GM19452 (cell line): ENCODE measurements at regions not wholly inside any gene's neighbourhood (a gene's known extent, or its start where the extent isn't known, plus 50 kb on each side); places are given as distances from the start of the nearest gene placed in this dataset.
"Not testable (repeated sequence)": the region's sequence is repeated elsewhere in the genome, so short reads cannot be mapped to it uniquely, and the experiment has no call there.

Source experiments
- ATAC-seq: cut with Tn5 transposase; IDR thresholded peaks from one replicate; pipeline ENCODE4 v1.9.1; 2021; ENCODE audit not compliant: unreplicated experiment

DNA sequence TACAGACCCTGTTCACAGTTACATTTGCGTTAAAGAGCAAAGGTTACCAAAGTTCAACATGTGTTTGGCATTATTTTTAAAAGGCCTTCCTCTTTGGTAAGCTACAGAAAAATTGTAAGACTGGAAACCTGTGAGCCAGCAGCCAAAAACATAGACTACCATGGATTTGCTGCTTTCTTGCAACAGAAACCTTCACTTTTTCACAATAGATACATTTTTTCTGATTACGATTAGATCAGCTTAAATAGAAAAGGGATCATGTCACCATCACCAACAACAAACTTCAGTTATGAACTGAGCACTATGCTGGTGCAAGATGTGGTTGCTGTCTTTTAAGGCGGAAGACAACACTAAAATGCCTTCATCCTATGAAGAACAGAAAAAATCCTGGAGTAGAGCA, 112.3 kb upstream of the MARCKS start:
- ATAC-seq = no peak

DNA sequence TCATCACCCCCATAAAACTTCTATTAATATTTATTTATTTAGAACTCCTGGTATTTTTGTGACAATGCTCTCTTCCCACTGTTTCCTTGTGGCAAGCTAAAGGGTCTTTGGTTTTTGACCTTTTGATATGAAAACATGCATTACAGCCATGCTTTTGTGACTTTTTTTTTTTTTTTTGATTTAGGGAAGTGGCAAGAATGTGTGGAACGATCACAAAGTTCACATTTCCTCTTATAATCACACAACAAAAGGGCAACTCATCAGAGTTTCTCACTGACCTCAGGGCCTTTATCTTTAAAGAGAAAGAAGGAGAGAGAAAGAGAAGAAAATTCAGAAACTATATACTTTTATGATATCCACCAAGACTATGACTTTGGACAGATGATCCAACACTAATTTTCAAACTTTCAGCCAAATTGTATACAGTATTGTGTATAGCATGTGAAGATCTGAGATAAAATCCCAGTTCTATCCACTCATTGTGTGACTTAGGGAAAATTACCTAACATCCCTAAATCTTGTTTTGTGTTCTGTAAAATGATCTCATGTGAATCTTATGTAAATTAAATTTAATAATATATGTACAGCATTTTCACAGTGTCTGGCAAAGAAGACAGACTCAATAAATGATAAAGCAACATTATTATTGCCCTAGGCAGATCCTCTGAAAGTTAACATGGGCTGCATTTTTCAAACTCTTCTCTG, 106.8 kb upstream of the MARCKS start:
- no peak for ATAC-seq

DNA sequence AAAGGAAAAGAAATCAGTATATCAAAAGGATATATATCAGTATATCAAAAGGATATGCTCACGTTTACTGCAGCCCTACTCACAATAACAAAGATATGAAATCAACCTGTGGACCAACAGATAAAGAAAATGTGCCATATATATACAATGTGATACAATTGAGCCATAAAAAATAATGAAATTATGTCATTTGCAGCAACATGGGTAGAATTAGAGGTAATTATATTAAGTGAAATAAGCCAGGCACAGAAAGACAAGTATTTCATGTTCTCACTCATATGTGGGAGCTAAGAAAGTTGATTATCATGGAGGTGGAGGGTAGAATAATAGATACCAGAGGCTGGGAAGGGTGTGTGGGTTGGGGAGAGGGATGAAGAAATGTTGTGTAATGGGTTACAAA, 102.9 kb upstream of the MARCKS start:
- no peak for ATAC-seq

DNA sequence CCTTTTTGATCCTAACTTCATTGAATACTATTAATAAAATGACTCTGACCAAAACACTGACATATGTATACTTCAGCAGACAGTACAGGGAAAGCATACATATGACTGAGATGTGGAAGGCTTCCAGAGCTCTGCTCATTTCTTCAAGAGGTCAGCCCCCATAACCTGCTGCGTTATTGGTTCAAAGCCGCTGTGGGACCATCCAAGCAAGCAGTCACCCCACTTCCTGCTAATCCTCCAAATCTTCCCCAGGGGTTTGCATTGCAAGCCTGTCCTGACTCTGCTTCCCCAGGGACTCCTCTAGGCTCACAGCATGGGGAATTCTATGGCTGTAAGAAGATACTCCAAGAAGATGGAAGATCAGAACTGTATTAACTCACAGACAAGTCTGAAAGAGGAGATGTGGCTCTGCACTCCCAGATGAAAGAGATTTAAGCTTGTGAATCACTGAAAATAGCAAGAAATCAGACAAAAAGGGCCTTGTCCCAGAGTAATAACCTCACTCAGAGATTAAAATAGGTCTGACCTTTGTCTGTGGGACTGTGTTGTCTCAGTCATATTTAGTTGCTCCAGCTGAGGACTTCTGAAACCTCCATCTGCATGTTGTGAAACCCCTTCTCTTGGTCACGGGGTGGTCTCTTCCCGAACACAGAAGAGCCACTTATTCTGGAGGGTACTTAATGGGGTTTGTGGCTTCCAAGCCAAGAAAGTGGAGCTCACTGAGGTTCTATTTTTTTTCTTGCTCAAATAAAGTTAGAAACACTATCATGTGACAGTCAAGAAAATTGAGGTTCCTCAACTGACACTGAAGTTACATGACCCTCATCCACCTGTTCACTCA, 101.5 kb upstream of the MARCKS start:
- peak; percentile 76 for ATAC-seq

DNA sequence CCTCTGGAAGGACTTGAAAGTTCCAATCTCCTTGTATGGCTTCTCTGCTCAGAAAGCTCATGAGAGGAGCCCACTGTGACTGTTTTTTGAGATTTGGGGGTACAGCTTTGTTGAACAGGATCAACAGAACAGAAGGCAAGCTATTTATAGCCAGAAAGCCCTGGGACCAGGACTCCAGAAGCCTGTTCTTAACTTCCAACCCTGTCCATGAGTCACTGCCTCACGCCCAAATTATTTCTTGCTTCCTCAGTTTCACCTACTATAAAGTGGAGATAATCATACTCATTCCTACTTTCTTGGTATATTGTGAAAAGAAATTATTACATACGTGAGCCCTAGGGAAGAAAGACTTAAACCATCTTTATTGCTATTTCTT, 100.9 kb upstream of the MARCKS start:
- ATAC-seq = no peak

DNA sequence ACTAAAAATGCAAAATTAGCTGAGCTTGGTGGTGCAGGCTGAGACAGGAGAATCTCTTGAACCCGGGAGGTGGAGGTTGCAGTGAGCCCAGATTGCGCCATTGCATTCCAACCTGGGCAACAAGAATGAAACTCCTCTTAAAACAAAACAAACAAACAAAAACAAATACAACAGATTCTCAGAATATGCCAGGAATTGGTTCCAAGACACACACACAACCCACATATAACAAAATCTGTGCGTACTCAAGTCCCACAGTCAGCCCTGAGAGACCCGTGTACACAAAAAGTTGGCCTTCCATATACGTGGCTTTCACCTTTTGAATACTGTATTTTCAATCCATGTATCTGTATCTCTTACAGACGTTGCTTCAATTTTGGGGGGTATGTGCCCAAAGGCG, 98.9 kb upstream of the MARCKS start:
- no peak for ATAC-seq

DNA sequence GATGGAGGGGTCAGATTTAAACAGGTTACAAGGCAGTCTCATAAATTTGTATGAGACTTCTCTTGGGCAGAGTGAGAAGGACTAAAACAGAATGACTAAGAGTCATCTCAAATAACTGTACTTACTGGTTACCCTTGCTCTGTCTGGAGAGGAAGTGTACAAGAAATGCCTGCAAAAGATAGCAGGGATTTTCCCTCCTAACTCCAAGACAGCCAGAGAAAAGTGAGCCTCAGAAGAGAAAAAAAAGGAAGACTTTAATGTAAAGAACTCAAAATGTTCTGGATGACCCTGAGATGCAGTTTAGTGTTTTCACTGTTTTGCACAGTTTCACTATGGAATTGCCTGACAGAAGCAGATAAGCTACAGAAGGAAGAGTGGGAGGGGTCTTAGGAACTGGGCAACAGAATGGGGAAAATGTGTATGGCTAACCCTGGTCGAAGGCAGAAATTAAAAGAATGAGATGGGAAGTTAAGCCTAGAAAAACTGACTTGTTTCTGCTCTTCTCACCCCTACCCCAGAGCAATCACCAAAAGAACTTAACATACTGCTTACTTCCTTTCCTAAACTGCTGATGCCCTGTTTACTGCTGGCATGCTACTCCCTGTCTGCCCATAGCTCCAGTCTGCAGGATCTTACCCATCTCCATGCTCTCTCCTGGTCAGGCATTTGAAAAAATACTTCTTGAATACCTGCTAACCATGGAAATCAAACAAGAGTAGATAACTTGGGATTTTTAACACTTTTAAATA, 98.1 kb upstream of the MARCKS start:
- ATAC-seq = no peak

DNA sequence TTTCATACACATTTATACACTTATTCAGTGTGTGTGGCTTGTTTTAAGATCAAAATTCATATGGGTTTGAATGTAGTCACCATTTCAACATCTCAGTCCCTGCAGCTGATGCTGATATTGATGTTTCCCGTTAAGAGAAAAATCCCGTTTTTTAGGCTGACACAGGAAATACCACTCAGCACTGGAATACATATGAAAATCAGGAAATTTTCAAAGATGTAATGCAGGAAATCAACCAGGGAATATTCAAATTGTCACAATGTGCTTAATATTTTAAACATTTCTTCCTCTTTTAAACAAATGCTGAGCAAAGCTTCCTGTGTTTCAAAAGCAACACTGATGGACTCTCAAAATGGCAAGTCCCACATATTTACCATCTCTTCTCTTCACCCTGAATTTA, 94.5 kb upstream of the MARCKS start:
- no peak for ATAC-seq

DNA sequence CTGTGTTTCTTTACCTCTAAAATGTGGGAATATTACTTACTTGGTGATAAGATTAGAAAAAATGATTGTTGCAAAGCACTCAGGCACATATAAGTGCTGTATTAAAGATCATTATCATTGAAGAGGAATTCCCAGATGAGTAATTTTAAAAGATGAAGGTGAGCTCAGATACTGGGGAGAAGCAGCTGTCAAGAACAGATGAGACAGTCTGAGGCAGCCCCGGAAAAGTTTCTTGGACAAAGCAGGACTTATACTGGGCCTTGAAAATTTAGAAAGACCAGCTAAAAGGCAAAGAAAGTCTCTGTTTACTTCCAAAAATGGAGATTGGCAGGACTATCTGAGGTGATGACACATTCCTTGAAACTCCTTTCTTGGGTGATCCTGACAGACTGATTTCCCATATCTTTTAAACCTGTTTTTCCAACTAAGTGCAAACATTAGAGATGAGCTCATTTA, 93.8 kb upstream of the MARCKS start:
- ATAC-seq = peak; percentile 15

DNA sequence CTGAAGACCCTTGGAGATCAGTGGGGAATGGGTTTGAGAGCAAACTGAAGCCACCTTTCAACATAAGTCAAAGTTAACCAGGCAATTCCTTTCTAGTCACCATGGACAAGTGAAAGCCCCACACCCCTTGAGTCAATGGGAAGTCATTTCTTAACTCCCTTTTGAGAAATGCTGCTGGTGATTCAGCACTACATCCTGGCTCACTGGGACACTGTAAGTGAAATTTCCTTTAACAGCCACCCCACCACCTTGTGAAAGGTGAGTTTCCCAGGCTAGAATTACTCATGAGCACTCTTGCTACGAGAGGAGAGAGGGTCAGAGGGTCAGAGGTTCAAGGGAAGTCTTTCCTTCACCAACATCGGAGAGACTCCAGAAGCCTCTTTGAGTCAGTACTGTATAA, 93.3 kb upstream of the MARCKS start:
- ATAC-seq = peak; percentile 61

DNA sequence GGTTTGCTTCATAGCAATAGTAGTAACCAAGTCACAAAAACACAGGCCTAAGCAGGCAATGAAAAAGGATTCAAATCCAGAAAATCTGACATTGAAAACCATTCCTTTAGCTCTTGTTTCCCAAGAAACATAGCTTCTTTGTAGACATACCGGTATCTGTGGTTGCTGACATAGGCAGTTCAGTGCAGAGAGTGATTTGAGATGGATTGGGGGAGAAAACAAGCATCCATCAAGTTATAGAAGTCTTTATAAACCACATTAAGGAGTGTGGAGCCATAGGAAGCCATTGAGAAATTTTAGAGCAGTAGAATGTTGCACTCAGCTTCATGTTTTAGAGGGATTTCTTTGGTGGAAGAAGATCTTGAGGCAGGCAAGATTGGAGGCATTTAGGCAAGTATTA, 91.2 kb upstream of the MARCKS start:
- ATAC-seq = no peak

DNA sequence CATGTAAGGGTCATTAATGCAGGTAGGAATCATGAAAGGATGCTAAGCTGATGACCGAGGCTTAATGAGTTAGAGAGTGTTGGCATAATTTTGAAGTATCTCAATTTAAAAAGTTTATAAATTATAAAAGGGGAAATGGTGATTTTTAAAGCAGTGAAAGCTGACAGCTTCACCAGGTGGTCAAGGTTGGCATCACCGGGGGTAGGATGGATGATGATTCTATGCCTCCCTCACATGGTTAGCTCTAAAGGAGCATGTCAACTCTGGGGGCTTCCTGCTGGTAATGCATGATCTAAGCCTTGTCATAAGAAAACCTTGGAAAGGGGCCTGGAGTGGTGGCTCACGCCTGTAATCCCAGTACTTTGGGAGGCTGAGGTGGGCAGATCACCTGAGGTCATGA, 89.2 kb upstream of the MARCKS start:
- ATAC-seq = no peak

DNA sequence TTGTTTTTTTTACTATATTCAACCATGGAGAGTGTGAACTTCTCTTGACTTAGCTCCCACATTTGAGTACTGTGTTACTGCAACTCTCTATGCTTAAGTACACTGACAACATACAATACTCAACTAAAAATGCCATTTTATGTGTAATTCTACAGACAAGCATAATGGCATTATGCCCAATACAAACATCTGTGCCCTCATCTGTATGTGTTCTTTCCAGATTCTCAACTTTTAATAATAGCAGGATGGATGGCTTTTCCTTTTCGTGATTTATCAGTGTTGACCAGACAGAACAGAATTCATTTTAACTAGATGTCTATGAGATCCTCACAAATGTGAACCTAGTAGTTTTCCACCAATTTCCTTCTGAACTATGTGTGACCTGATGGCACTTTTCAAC, 84.2 kb upstream of the MARCKS start:
- no peak for ATAC-seq

DNA sequence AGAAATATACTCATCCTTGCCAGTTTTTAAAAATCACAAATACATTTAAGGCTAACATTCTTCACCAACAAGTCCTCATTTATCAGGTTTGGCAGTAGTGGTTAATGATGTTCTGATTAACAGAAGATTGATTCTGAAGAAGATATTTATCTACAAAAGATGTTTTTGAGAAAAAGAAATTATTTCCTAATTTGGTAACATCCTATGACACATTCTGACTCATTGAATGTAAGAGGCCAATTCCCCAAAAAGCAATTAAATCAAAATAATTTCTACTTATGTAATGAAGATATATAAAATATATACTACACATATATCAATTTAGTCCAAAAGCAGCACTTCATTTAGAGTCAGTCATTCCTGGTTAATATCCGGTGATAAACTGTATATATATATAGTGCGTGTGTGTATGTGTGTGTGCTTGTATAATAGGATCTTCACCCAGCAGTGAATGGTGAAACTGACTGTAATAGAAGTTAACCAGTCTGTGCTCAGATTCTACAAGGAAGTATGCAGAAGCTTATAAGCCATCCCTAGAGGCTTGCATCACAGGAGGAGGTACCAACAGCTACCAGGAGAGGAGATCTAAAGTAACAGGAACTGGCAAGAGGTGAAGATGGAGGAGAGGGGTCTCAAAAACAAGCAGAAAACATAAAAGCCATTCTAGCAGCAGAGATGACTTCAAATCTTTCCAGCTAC, 82.9 kb upstream of the MARCKS start:
- no peak for ATAC-seq

DNA sequence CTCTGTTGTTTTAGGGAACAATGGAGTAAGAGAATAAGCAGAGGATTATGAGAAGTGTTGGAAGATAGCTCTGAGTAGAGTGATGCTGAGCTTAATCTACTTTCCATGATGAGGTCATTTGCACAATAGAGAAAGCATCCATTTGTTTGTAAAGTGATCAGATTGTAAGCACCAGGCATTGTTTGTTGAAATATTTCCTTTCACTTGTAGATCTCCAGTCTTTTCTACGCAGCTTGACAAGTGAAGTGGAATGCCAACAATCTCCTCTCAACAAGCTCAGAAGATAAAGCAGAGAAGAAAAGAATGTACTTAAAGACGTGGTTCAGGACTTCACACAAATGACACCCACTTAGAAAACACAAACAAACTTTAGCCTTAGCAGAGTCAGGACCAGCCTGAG, 80.1 kb upstream of the MARCKS start:
- no peak for ATAC-seq

DNA sequence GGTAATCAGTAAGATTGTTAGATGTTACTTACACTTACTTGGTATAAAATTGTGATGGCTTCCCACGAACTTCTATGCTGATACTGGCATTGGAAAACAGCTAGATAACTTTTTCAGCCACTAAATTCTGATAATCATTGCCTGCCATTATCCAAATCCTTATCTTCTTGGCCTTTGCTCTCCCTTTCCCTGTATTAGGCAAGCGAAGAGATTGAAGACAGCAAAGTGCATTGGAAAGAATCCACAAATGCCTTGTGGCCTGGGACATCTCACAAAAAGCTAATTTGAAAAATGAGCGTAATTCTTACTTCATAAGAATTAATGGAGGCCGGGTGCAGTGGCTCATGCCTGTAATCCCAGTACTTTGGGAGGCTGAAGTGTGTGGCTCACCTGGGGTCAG, 79.5 kb upstream of the MARCKS start:
- ATAC-seq = no peak

DNA sequence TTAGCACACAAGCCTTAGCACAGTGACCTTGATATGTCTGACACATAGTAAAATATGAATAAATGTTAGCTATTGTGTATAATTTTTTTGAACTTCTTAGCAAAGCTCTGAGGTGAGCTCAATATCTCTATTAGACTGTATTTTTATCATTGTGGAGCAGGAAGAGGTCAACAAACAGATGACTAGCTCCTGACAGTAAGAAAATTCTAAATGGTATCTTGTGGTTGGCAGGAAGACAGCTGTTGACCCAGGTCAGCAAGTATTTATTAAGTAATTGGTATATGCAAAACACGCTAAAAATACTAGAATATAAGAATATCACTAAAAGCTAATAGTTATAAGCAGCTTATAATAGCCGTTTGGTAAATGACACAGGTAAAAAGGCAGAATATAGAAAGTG, 77.5 kb upstream of the MARCKS start:
- no peak for ATAC-seq

DNA sequence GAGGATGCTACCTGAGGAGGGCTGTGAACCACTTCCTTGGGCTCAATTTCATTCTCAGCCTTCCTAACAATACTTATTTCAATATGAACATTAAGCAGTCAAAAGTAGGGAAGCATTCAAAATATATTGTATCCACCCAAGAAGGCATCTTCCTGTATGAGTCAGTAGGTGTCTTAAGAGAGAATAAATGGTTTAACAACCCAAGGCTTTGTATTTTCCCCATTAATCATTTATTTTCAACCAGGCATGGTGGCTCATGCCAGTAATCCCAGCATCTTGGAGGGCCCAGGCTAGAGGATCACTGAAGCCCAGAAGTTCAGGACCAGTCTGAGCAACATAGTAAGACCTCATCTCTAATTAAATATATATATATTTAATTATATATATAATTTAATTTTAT, 74.5 kb upstream of the MARCKS start:
- no peak for ATAC-seq

DNA sequence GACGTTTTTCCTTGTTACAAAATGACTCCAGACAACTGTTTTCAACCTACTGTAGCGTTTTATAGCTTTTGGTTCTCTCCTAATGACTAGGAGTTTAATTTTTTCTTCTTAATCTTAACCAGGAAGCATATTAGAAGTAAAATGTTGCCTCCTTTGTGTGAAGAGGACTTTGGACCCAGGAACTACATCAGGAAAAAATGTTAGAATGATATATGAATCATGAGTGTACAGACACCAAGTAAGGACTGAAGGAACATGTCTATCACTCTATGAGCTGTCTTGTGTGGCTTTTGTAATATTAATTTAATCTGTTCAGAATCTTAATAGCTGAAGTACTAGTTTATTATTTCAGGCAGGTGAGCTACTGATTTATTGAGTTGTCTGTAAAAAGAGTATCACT, 71.0 kb upstream of the MARCKS start:
- ATAC-seq = no peak

DNA sequence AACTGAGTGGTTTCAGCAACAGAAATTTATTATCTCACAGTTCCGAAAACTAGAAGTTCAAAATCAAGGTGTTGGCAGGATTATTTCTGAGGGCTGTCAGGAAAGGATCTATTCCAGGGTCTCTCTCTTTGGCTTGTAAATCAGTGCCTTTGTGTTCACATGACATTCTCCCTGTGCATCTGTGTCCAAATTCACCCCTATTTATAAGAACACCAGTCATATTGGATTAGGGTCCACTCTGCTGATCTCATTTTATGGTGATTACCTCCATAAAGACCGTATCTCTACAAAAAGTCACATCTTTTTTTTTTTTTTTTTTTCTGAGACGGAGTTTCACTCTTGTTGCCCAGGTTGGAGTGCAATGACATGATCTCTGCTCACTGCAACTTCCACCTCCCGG, 68.6 kb upstream of the MARCKS start:
- no peak for ATAC-seq

DNA sequence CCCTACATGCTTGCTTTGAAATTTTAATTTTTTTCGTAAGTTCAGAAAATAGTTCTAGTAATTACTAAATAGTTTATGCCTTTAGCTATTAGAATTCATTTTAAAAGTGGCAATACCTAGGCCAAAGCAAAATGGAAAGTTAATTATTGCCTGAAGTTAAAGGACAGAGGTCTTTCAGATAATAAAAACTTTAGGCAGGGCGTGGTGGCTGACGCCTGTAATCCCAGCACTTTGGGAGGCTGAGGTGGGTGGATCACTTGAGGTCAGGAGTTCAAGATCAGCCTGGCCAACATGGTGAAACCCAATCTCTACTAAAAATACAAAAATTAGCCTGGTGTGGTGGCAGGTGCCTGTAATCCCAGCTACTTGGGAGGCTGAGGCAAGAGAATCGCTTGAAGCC, 65.9 kb upstream of the MARCKS start:
- ATAC-seq = not testable (repeated sequence)
